Fibroblast of lung (primary cell): ENCODE measurements at regions not wholly inside any gene's neighbourhood (a gene's known extent, or its start where the extent isn't known, plus 50 kb on each side); places are given as distances from the start of the nearest gene placed in this dataset.
"Not testable (repeated sequence)": the region's sequence is repeated elsewhere in the genome, so short reads cannot be mapped to it uniquely, and the experiment has no call there.

Experiments used
- DNase-seq, 2 donors: peaks; one replicate each; pipeline versions ENCODE4 v3.0.0 to v3.0.0-alpha.2; 2010; ENCODE audit warnings: low read depth in 2 of 2
- H2AFZ ChIP-seq: 2 replicates; pipeline ENCODE4 v1.5.1; 2012; ENCODE audit warnings: low read length, control low read depth, inconsistent platforms
- H3K27ac ChIP-seq: 2 replicates; pipeline ENCODE4 v1.5.1; 2011; ENCODE audit warnings: low read length, control low read depth; ENCODE audit not compliant: insufficient read depth
- H3K27me3 ChIP-seq: 2 replicates; pipeline ENCODE4 v1.5.1; 2011; ENCODE audit warnings: mild to moderate bottlenecking, low read length; ENCODE audit not compliant: control insufficient read depth, insufficient read depth
- H3K36me3 ChIP-seq: 2 replicates; pipeline ENCODE4 v1.5.1; 2011; ENCODE audit warnings: low read length; ENCODE audit not compliant: control insufficient read depth, insufficient read depth
- H3K4me1 ChIP-seq: 2 replicates; pipeline ENCODE4 v1.5.1; 2011; ENCODE audit warnings: low read length; ENCODE audit not compliant: control insufficient read depth, insufficient read depth; ENCODE audit errors: extremely low read depth
- H3K4me2 ChIP-seq: 2 replicates; pipeline ENCODE4 v1.5.1; 2011; ENCODE audit warnings: low read length, control low read depth; ENCODE audit not compliant: insufficient read depth; ENCODE audit errors: extremely low read depth
- H3K4me3 ChIP-seq, 4 experiments: fragments of 200-600 bp in 1 of 4; sonication (generic) in 1 of 4; replicated peaks in 1 of 4; 2 replicates each; pipeline ENCODE4 v1.5.1; 2011 to 2016; ENCODE audit warnings: low read length in 4 of 4, low read depth in 3 of 4, mild to moderate bottlenecking in 3 of 4, control low read depth in 2 of 4, inconsistent platforms in 1 of 4, mixed read lengths in 1 of 4; ENCODE audit not compliant: insufficient read depth in 1 of 4; ENCODE audit errors: control extremely low read depth in 1 of 4
- H3K79me2 ChIP-seq: 2 replicates; pipeline ENCODE4 v1.5.1; 2012; ENCODE audit warnings: mild to moderate bottlenecking, low read length, inconsistent platforms; ENCODE audit not compliant: control insufficient read depth, insufficient read depth
- H3K9ac ChIP-seq: 2 replicates; pipeline ENCODE4 v1.5.1; 2011; ENCODE audit warnings: mild to moderate bottlenecking, low read length, control low read depth; ENCODE audit not compliant: insufficient read depth
- H3K9me3 ChIP-seq: 2 replicates; pipeline ENCODE4 v1.5.1; 2012; ENCODE audit warnings: low read depth, low read length; ENCODE audit not compliant: control insufficient read depth, insufficient read depth
- H4K20me1 ChIP-seq: 2 replicates; pipeline ENCODE4 v1.5.1; 2011; ENCODE audit warnings: low read length; ENCODE audit not compliant: control insufficient read depth, insufficient read depth; ENCODE audit errors: extremely low read depth
- CTCF ChIP-seq, 2 donors: IDR thresholded peaks in 1 of 2; conservative IDR thresholded peaks in 1 of 2; 1 replicate in 1 of 2; 2 replicates in 1 of 2; pipeline ENCODE4 v1.5.1; 2011 to 2012; ENCODE audit warnings: low read length in 2 of 2, control low read depth in 1 of 2, inconsistent platforms in 1 of 2, low read depth in 1 of 2, mild to moderate bottlenecking in 1 of 2
- EZH2 ChIP-seq: IDR thresholded peaks from 2 replicates; pipeline ENCODE4 v1.5.1; 2012; ENCODE audit warnings: low read length, control low read depth, mild to moderate bottlenecking; ENCODE audit errors: missing control alignments

- Histone ChIP-seq H3K4me3 (no peak overlapping the region), H4K20me1 (no peaks in the 10 kb centered on the region), H3K9ac (no peak overlapping the region), H3K79me2 (peaks cover 3% of the 10 kb centered on the region), H3K4me1 (no peaks in the 10 kb centered on the region), H3K36me3 (no peaks in the 10 kb centered on the region), H3K27me3 (no peaks in the 10 kb centered on the region), H3K4me2 (no peak overlapping the region), H2AFZ (no peak overlapping the region), H3K9me3 (no peaks in the 10 kb centered on the region), H3K27ac (no peak overlapping the region)
- TF ChIP-seq CTCF (conservative IDR thresholded peaks at IDR 0.05 in 1 of 2, IDR thresholded peaks at IDR 0.05 in 1 of 2; ENCODE audit: low read depth in 1 of 2, low read length in 2 of 2) (no peak), EZH2 (no peak)
- DNase-seq, result no peak
Measured at GRCh38 chr19:37313335-37313627, 57.6 kb upstream of the ZNF527 start.

GRCh38 chr19:37317403-37318209 lies 53.3 kb upstream of the ZNF527 start:
- TF ChIP-seq CTCF (conservative IDR thresholded peaks at IDR 0.05 in 1 of 2, IDR thresholded peaks at IDR 0.05 in 1 of 2; ENCODE audit: low read depth in 1 of 2, low read length in 2 of 2) (peak; percentile 33 to 44), EZH2 (no peak)
- H3K9ac ChIP-seq, result peak overlapping the region; percentile 90
- DNase-seq, result peak; percentile 99 to 100

GRCh38 chr19:37320988-37321387 lies 49.9 kb upstream of the ZNF527 start:
- H3K27ac ChIP-seq, H2AFZ ChIP-seq, H3K4me3 ChIP-seq, H3K27me3 ChIP-seq, DNase-seq, H4K20me1 ChIP-seq, H3K4me1 ChIP-seq, H3K9ac ChIP-seq, H3K9me3 ChIP-seq, H3K36me3 ChIP-seq, H3K4me2 ChIP-seq: not testable (repeated sequence)
- peaks cover 13% of the 10 kb centered on the region for H3K79me2 ChIP-seq

More at GRCh38 chr19:37317403-37318209, 53.3 kb upstream of the ZNF527 start:
- Histone ChIP-seq H3K27me3 (no peaks in the 10 kb centered on the region), H3K4me1 (no peaks in the 10 kb centered on the region), H4K20me1 (no peaks in the 10 kb centered on the region), H3K79me2 (peaks cover 13% of the 10 kb centered on the region), H3K36me3 (no peaks in the 10 kb centered on the region), H3K27ac (peak overlapping the region; percentile 86), H3K4me3 (peak overlapping the region; percentile 66 to 99 (median 92)), H2AFZ (peak overlapping the region; percentile 99), H3K4me2 (peak overlapping the region; percentile 88), H3K9me3 (no peaks in the 10 kb centered on the region)
